SU-DHL-6 (cell line): ENCODE measurements at regions not wholly inside any gene's neighbourhood (a gene's known extent, or its start where the extent isn't known, plus 50 kb on each side); places are given as distances from the start of the nearest gene placed in this dataset.

Source experiments
- EZH2phosphoT487 ChIP-seq: fragments of 200-600 bp; sonication (generic), shearing (Covaris generic); conservative IDR thresholded peaks from 2 replicates; pipeline ENCODE4 v1.6.1; 2018; ENCODE audit warnings: mild to moderate bottlenecking, antibody characterized with exemption, low read length, moderate library complexity, mixed read lengths
- TF ChIP-seq, protein P1 (sequence below): fragments of 200-600 bp; sonication (generic); IDR thresholded peaks from one replicate; pipeline ENCODE4 v1.5.1; 2017; ENCODE audit warnings: antibody characterized with exemption, mild to moderate bottlenecking, low read length, moderate library complexity; ENCODE audit not compliant: insufficient read depth, poor library complexity, severe bottlenecking

DNA sequence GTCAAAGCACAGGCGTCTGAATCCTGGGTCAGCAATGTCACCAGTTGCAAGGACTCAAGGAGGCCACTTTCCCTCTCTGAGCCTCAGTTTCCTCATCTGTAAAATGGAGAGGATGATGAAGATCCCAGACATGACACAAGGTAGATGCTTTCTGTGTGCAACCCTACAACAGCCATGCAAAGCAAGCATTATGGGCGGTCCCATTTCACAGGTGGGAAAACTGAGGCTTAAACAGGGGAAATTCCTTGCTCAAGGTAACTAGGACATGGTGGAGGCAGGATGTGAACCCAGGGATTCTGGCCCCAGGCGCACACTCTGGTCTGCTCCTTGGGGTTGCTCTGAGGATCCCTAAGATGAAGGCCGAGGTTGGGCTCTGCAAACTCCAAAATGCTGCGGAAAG is 311.0 kb downstream of the PTPRU start:
- TF ChIP-seq, protein P1, sequence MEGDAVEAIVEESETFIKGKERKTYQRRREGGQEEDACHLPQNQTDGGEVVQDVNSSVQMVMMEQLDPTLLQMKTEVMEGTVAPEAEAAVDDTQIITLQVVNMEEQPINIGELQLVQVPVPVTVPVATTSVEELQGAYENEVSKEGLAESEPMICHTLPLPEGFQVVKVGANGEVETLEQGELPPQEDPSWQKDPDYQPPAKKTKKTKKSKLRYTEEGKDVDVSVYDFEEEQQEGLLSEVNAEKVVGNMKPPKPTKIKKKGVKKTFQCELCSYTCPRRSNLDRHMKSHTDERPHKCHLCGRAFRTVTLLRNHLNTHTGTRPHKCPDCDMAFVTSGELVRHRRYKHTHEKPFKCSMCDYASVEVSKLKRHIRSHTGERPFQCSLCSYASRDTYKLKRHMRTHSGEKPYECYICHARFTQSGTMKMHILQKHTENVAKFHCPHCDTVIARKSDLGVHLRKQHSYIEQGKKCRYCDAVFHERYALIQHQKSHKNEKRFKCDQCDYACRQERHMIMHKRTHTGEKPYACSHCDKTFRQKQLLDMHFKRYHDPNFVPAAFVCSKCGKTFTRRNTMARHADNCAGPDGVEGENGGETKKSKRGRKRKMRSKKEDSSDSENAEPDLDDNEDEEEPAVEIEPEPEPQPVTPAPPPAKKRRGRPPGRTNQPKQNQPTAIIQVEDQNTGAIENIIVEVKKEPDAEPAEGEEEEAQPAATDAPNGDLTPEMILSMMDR, result no peak
- TF ChIP-seq EZH2phosphoT487, result no peak
